DOHH2 (cell line): ENCODE measurements at regions not wholly inside any gene's neighbourhood (a gene's known extent, or its start where the extent isn't known, plus 50 kb on each side); places are given as distances from the start of the nearest gene placed in this dataset.

Experiments used
- H3F3A ChIP-seq: fragments of 200-600 bp; sonication (generic), shearing (Covaris generic); 2 replicates; pipeline ENCODE4 v1.6.0; 2016; ENCODE audit warnings: antibody characterized with exemption, mild to moderate bottlenecking; ENCODE audit not compliant: control insufficient read depth, insufficient read depth
- H3K27ac ChIP-seq: fragments of 200-600 bp; sonication (generic); 2 replicates; pipeline ENCODE4 v1.5.1; 2014; ENCODE audit warnings: low read depth, mild to moderate bottlenecking, low read length, moderate library complexity
- H3K27me3 ChIP-seq: fragments of 200-600 bp; sonication (generic); 2 replicates; pipeline ENCODE4 v1.6.1; 2014; ENCODE audit warnings: mild to moderate bottlenecking, low read length, mixed read lengths; ENCODE audit not compliant: control insufficient read depth
- H3K36me3 ChIP-seq: fragments of 200-600 bp; sonication (generic); 2 replicates; pipeline ENCODE4 v1.6.1; 2014; ENCODE audit warnings: mild to moderate bottlenecking, low read length, moderate library complexity, mixed read lengths; ENCODE audit not compliant: control insufficient read depth
- H3K4me1 ChIP-seq: fragments of 200-600 bp; sonication (generic); 2 replicates; pipeline ENCODE4 v1.6.1; 2014; ENCODE audit warnings: mild to moderate bottlenecking, low read length, mixed read lengths; ENCODE audit not compliant: control insufficient read depth
- H3K4me2 ChIP-seq: fragments of 200-600 bp; sonication (generic); 2 replicates; pipeline ENCODE4 v1.6.0; 2014; ENCODE audit warnings: mild to moderate bottlenecking, low read length, moderate library complexity
- H3K4me3 ChIP-seq: fragments of 200-600 bp; sonication (generic); 2 replicates; pipeline ENCODE4 v1.5.1; 2014; ENCODE audit warnings: mild to moderate bottlenecking, low read length, mixed read lengths
- H3K79me2 ChIP-seq: fragments of 200-600 bp; sonication (generic); 2 replicates; pipeline ENCODE4 v1.6.1; 2014; ENCODE audit warnings: mild to moderate bottlenecking, low read length, mixed read lengths; ENCODE audit not compliant: control insufficient read depth
- H3K9me2 ChIP-seq: fragments of 200-600 bp; sonication (generic); replicated peaks from 2 replicates; pipeline ENCODE4 v1.6.1; 2014; ENCODE audit warnings: mild to moderate bottlenecking, low read length, mixed read lengths; ENCODE audit not compliant: control insufficient read depth
- H3K9me3 ChIP-seq: fragments of 200-600 bp; sonication (generic); 2 replicates; pipeline ENCODE4 v1.6.1; 2014; ENCODE audit warnings: antibody characterized with exemption, low read length, mixed read lengths; ENCODE audit not compliant: control insufficient read depth, insufficient read depth
- H4K20me1 ChIP-seq: fragments of 200-600 bp; sonication (generic); 2 replicates; pipeline ENCODE4 v1.6.0; 2014; ENCODE audit warnings: low read depth, mild to moderate bottlenecking, antibody characterized with exemption, low read length, moderate library complexity; ENCODE audit not compliant: control insufficient read depth, insufficient read depth
- CTCF ChIP-seq: fragments of 200-600 bp; sonication (generic); IDR thresholded peaks from one replicate; pipeline ENCODE4 v1.5.1; 2014; ENCODE audit warnings: antibody characterized with exemption, mild to moderate bottlenecking, low read depth, low read length; ENCODE audit not compliant: poor library complexity, severe bottlenecking
- EZH2phosphoT487 ChIP-seq: fragments of 200-600 bp; sonication (generic); IDR thresholded peaks from 2 replicates; pipeline ENCODE4 v1.6.1; 2017; ENCODE audit warnings: borderline replicate concordance, mild to moderate bottlenecking, antibody characterized with exemption, low read length, moderate library complexity, mixed read lengths

DNA sequence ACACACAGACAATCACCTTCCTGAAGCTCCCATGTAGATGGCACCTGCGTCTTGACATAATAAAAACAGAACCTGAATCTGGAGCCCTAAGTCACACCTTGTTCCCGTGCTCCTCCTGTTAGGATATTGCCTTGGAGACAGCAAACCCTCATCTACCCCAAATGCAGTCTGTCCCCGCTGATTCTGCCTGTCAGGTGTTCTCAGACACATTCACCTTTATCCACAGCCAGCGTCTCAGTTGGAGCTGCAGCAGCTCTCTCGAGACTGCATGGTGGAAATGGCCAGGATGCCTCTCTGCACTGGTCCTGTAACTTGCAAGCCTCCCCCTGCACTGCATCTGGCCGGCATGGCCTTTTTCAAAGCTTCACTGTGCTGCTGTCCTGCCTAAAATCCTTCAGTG is 218.0 kb upstream of the ZNF32 start:
- Histone ChIP-seq H3K9me2 (no peaks in the 10 kb centered on the region), H4K20me1 (no peaks in the 10 kb centered on the region), H3K79me2 (no peaks in the 10 kb centered on the region), H3K4me2 (no peak overlapping the region), H3K9me3 (no peaks in the 10 kb centered on the region), H3F3A (no peaks in the 10 kb centered on the region), H3K27me3 (no peaks in the 10 kb centered on the region), H3K4me3 (no peak overlapping the region), H3K4me1 (no peaks in the 10 kb centered on the region), H3K27ac (no peak overlapping the region), H3K36me3 (no peaks in the 10 kb centered on the region)
- TF ChIP-seq EZH2phosphoT487 (no peak), CTCF (no peak)

DNA sequence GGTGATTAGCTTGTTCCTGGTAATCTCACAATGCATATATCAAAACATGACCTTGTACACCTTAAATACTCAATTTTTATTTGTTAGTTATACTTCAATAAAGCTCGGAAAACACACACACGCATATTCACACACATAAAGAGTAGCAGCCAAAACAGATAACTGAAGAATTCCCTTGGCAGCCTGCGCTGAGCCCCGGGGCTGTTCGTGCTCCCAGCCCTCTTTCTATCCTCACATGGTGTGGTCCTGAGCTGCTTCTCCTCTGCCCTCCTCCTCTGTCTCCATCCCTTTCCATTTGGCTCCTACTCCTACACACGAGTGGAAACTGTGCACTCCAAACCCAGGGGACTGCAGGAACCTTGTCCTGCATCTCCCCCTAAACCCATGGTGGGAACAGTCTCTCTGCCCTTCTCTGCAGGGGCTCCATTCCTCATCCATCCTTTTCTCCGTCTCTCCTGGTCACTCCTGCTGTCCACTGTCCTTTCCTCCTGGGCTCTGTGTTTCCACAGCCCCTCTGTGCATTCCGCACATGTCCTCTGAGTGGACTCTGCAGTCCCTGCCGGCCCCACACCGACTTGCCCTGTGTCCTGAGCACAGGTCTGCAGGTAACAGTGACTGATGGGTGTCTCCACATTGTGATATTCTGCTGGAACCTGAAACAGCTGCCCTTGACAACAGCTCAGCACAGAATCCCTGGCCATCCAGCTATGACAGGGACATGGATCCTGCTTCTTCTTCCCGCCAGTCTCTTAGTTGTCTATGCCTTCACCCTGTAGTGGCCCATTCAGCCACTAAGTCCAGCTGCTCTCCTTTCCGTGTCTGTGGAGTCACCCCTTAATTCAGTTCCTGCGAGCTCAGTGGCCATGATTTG is 216.8 kb upstream of the ZNF32 start:
- H3K27ac ChIP-seq, result no peak overlapping the region

DNA sequence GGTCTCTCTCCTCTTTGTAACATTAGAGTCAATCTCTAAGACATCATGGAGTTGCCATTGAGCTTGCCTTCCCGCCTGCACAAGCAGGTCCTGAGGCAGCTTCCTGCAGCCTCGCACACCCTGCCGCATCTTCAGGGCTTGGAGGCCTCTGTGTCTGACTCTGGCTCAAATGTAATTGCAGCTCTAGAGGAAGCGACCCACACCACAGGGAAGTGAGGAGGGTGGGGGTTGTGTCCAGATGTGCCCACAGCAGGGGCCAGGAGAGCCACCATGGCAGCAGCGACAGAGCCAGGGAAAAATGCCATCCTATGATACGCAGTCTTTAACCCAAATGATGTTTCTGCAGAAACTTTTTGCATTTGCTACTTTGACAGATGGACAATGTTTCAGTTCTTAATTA is 216.0 kb upstream of the ZNF32 start:
- Histone ChIP-seq H3K79me2 (no peaks in the 10 kb centered on the region), H3K4me2 (no peak overlapping the region), H3K9me3 (no peaks in the 10 kb centered on the region), H3K27me3 (no peaks in the 10 kb centered on the region), H3K27ac (no peak overlapping the region), H3K4me3 (no peak overlapping the region), H3F3A (no peaks in the 10 kb centered on the region), H4K20me1 (no peaks in the 10 kb centered on the region), H3K36me3 (no peaks in the 10 kb centered on the region), H3K4me1 (no peaks in the 10 kb centered on the region), H3K9me2 (no peaks in the 10 kb centered on the region)
- TF ChIP-seq CTCF, result no peak
- TF ChIP-seq EZH2phosphoT487, result no peak

More for the DNA sequence above, 216.8 kb upstream of the ZNF32 start:
- Histone ChIP-seq H3K4me2 (no peak overlapping the region), H3K79me2 (no peaks in the 10 kb centered on the region), H3K4me3 (no peak overlapping the region), H3K4me1 (no peaks in the 10 kb centered on the region), H4K20me1 (no peaks in the 10 kb centered on the region), H3K9me2 (no peaks in the 10 kb centered on the region), H3K9me3 (no peaks in the 10 kb centered on the region), H3K36me3 (no peaks in the 10 kb centered on the region), H3F3A (no peaks in the 10 kb centered on the region), H3K27me3 (no peaks in the 10 kb centered on the region)
- TF ChIP-seq CTCF, result no peak
- TF ChIP-seq EZH2phosphoT487, result no peak
